ENCODE measurements at regions not wholly inside any gene's neighbourhood (a gene's known extent, or its start where the extent isn't known, plus 50 kb on each side); places are given as distances from the start of the nearest gene placed in this dataset.
"Not testable (repeated sequence)": the region's sequence is repeated elsewhere in the genome, so short reads cannot be mapped to it uniquely, and the experiment has no call there.

GRCh38 chr2:234695981-234696380, 199.1 kb upstream of the ARL4C start:
- no peak for DNase-seq (ENCODE audit: low read depth in 2 of 2)

- DNase-seq (ENCODE audit: low read depth in 2 of 2), result no peak
Measured at GRCh38 chr2:234694244-234695013, 197.5 kb upstream of the ARL4C start.

- not testable (repeated sequence) for DNase-seq (ENCODE audit: low read depth in 2 of 2)
Measured at GRCh38 chr2:234693681-234694190, 196.9 kb upstream of the ARL4C start.

GRCh38 chr2:234693191-234693590, 196.3 kb upstream of the ARL4C start:
- not testable (repeated sequence) for DNase-seq (ENCODE audit: low read depth in 2 of 2)

- no peak for DNase-seq (ENCODE audit: low read depth in 2 of 2)
Measured at GRCh38 chr2:234691968-234692955, 195.4 kb upstream of the ARL4C start.

GRCh38 chr2:234691214-234691575, 194.3 kb upstream of the ARL4C start:
- DNase-seq (ENCODE audit: low read depth in 2 of 2), result no peak

- no peak for DNase-seq (ENCODE audit: low read depth in 2 of 2)
Measured at GRCh38 chr2:234690569-234691213, 193.8 kb upstream of the ARL4C start.

GRCh38 chr2:234689911-234690379, 193.1 kb upstream of the ARL4C start:
- no peak for DNase-seq (ENCODE audit: low read depth in 2 of 2)

GRCh38 chr2:234687718-234688475, 191.0 kb upstream of the ARL4C start:
- DNase-seq (ENCODE audit: low read depth in 2 of 2), result no peak

- no peak for DNase-seq (ENCODE audit: low read depth in 2 of 2)
Measured at GRCh38 chr2:234686088-234686890, 189.4 kb upstream of the ARL4C start.

- DNase-seq (ENCODE audit: low read depth in 2 of 2), result no peak
Measured at GRCh38 chr2:234684466-234684865, 187.6 kb upstream of the ARL4C start.

GRCh38 chr2:234683950-234684349, 187.1 kb upstream of the ARL4C start:
- DNase-seq (ENCODE audit: low read depth in 2 of 2), result no peak

GRCh38 chr2:234682492-234683228, 185.8 kb upstream of the ARL4C start:
- DNase-seq (ENCODE audit: low read depth in 2 of 2), result no peak

- DNase-seq (ENCODE audit: low read depth in 2 of 2), result no peak
Measured at GRCh38 chr2:234680688-234681619, 184.1 kb upstream of the ARL4C start.

- no peak for DNase-seq (ENCODE audit: low read depth in 2 of 2)
Measured at GRCh38 chr2:234679741-234680687, 183.1 kb upstream of the ARL4C start.

- no peak for DNase-seq (ENCODE audit: low read depth in 2 of 2)
Measured at GRCh38 chr2:234679301-234679740, 182.4 kb upstream of the ARL4C start.

- no peak for DNase-seq (ENCODE audit: low read depth in 2 of 2)
Measured at GRCh38 chr2:234678711-234679110, 181.8 kb upstream of the ARL4C start.
